Spinal cord (tissue), 9 donors: ENCODE measurements at regions not wholly inside any gene's neighbourhood (a gene's known extent, or its start where the extent isn't known, plus 50 kb on each side); places are given as distances from the start of the nearest gene placed in this dataset.
A peak's percentile ranks its signal among the peaks of the same experiment; 100 is the strongest.

Experiments used
- DNase-seq, 6 donors: peaks; one replicate each; pipeline versions ENCODE4 v3.0.0 to v3.0.0-alpha.2; 2013 to 2015; ENCODE audit warnings: low spot score in 6 of 6, low read depth in 4 of 6
- H3K27ac ChIP-seq: one replicate; pipeline ENCODE4 v1.5.1; 2013; ENCODE audit warnings: low read depth, low read length, control low read depth
- H3K27me3 ChIP-seq: one replicate; pipeline ENCODE4 v1.6.1; 2013; ENCODE audit warnings: low read length; ENCODE audit not compliant: control insufficient read depth, insufficient read depth
- H3K36me3 ChIP-seq: one replicate; pipeline ENCODE4 v1.6.1; 2013; ENCODE audit warnings: low read length; ENCODE audit not compliant: control insufficient read depth, insufficient read depth
- H3K4me1 ChIP-seq: one replicate; pipeline ENCODE4 v1.6.1; 2013; ENCODE audit warnings: low read length; ENCODE audit not compliant: control insufficient read depth, insufficient read depth
- H3K4me3 ChIP-seq: one replicate; pipeline ENCODE4 v1.5.1; 2013; ENCODE audit warnings: low read depth, low read length, control low read depth
- H3K9me3 ChIP-seq: one replicate; pipeline ENCODE4 v1.6.1; 2013; ENCODE audit warnings: low read length; ENCODE audit not compliant: control insufficient read depth, insufficient read depth
- WGBS: methylation state at CpG from one replicate; pipeline ENCODE4 v1.1.5; 2013; ENCODE audit warnings: missing lambda C conversion rate; ENCODE audit not compliant: insufficient coverage; 5-methylcytosine and 5-hydroxymethylcytosine counted together
- donor health status: healthy.

- 91% methylated on average over 3 of the region's 3 CpGs for WGBS
- Histone ChIP-seq H3K27ac (no peak overlapping the region), H3K27me3 (no peaks in the 10 kb centered on the region), H3K4me3 (no peak overlapping the region), H3K4me1 (no peaks in the 10 kb centered on the region), H3K36me3 (no peaks in the 10 kb centered on the region), H3K9me3 (no peaks in the 10 kb centered on the region)
- DNase-seq: no peak
Measured at GRCh38 chr3:170785454-170785853, 84.5 kb downstream of the RPL22L1 start.

DNA sequence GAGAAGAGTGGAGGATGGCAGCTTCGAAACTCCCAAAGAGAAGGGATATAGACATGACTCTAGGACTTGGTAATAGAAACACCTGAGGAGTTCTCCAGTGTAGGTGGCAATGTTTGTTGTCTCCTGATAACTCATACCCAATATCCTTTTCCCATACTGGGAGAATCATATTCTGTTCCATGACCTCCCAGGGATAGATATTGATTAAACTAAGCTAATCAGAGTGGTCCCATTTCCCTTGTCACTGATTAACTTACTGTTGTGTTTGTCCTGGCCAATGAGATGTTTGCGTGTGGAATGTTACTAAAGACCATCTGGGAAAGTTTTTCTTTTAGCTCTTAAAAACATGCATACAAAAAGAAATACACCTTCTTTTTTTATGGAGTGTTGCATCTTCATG lies 85.6 kb downstream of the RPL22L1 start:
- H3K27ac ChIP-seq: no peak overlapping the region
- H3K4me3 ChIP-seq: no peak overlapping the region
- H3K9me3 ChIP-seq: no peaks in the 10 kb centered on the region
- no peak for DNase-seq
- H3K4me1 ChIP-seq: no peaks in the 10 kb centered on the region
- no peaks in the 10 kb centered on the region for H3K36me3 ChIP-seq
- no peaks in the 10 kb centered on the region for H3K27me3 ChIP-seq
- WGBS: no CpG with 5 or more reads among the region's 2 CpGs

DNA sequence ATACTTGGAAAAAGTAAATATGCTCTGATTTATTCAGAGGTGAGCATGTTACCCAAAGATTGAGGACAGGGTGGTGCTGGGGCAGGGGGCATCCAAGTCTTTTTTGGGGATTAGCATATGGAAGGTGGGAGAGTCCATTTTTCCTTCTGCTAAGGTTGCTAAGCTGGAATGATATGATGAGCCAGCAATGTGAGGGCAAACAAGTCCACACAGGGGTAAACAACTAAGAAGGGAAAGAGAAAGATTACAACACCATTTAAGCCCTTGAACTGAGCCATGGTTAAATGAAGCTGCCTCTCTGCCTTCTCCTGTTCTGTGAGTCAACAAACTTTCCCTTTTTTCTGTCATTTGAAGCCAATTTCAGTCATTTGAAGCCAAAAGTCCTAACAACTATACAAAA lies 89.0 kb downstream of the RPL22L1 start:
- Histone ChIP-seq H3K4me3 (no peak overlapping the region), H3K9me3 (no peaks in the 10 kb centered on the region), H3K4me1 (no peaks in the 10 kb centered on the region), H3K27ac (no peak overlapping the region), H3K36me3 (no peaks in the 10 kb centered on the region), H3K27me3 (no peaks in the 10 kb centered on the region)
- no peak for DNase-seq

DNA sequence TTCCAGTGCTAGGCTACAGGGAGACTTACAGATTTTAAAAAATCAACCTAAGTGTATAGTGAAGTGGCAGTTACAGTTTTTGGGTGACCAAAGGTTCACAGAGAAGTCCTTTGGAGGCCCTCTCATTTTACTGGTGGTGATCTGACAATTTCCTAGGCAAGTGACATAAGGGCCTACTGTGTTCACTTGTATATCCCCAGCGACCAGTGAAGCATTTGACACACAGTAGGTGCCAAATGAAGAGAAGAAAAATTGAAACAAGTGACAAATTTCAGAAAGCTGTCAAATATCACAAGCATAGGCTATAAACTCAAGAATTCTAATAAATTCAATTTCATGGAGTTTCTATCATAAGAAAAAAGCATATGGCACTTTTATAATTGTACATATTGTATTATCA lies 89.5 kb downstream of the RPL22L1 start:
- Histone ChIP-seq H3K4me1 (no peaks in the 10 kb centered on the region), H3K4me3 (no peak overlapping the region)
- WGBS: no CpG with 5 or more reads among the region's 1 CpG

DNA sequence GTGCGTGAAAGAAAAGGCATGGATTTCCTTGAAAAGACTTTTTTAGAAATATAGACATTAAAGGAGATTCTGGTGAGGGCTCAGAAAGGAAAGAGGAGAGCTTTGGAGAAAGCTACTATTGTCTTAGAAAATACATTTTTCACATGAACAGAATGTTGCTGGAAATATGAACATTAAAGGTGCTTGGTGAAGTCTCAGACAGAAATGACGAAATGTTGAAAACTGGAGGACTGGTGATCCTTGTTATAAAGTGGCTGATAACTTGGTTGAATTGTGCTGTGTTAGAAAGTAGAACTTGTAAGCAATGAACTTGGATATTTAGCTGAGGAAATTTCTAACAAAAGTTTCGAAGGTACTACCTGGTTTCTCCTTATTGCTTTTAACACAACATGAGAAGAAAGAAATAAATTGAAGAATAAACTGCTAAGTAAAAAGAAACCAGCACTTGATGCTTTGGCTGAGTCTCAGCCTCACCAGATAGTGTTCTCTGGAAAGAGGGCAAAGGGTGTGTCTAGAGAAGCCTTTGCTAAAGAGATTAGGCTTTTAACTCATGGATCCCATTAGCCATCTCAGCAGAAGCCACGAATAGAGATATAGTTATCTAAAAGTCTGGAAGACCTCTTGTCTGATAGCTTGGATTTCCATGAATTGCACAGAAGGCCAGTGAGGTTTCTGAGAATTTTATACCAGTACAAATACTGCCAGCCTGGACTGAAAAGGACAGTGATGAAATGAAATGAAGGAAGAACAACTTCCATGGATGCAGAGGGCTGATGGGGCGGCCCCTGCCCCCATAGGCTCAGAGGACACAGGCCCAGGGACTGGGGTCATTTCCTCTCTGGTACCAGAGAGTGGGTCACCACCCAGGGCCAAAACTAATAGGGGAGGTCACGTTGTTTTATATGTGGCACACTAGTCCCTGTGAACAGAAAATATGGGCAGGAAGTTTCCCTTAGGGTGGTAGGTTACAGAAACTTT lies 91.5 kb downstream of the RPL22L1 start:
- H3K27ac ChIP-seq: no peak overlapping the region
- 82% methylated on average over 2 of the region's 6 CpGs for WGBS
- H3K27me3 ChIP-seq: no peaks in the 10 kb centered on the region

More for the DNA sequence above, 89.5 kb downstream of the RPL22L1 start:
- Histone ChIP-seq H3K27ac (no peak overlapping the region), H3K36me3 (no peaks in the 10 kb centered on the region), H3K27me3 (no peaks in the 10 kb centered on the region), H3K9me3 (no peaks in the 10 kb centered on the region)
- no peak for DNase-seq

GRCh38 chr3:170777564-170777926 lies 92.5 kb downstream of the RPL22L1 start:
- Histone ChIP-seq H3K27me3 (no peaks in the 10 kb centered on the region), H3K27ac (no peak overlapping the region), H3K36me3 (no peaks in the 10 kb centered on the region), H3K4me3 (no peak overlapping the region), H3K4me1 (no peaks in the 10 kb centered on the region), H3K9me3 (no peaks in the 10 kb centered on the region)
- no peak for DNase-seq

More for the DNA sequence above, 91.5 kb downstream of the RPL22L1 start:
- Histone ChIP-seq H3K4me1 (no peaks in the 10 kb centered on the region), H3K36me3 (no peaks in the 10 kb centered on the region), H3K4me3 (no peak overlapping the region), H3K9me3 (no peaks in the 10 kb centered on the region)
- DNase-seq: no peak

- no peak for DNase-seq
- Histone ChIP-seq H3K4me1 (no peaks in the 10 kb centered on the region), H3K9me3 (no peaks in the 10 kb centered on the region), H3K27ac (no peak overlapping the region), H3K36me3 (no peaks in the 10 kb centered on the region), H3K27me3 (no peaks in the 10 kb centered on the region), H3K4me3 (no peak overlapping the region)
- 93% methylated on average over 4 of the region's 5 CpGs for WGBS
Measured at GRCh38 chr3:170776887-170777563, 93.0 kb downstream of the RPL22L1 start.

GRCh38 chr3:170773682-170774425 lies 96.1 kb downstream of the RPL22L1 start:
- Histone ChIP-seq H3K27ac (no peak overlapping the region), H3K9me3 (no peaks in the 10 kb centered on the region), H3K4me3 (no peak overlapping the region), H3K27me3 (no peaks in the 10 kb centered on the region), H3K36me3 (no peaks in the 10 kb centered on the region), H3K4me1 (no peaks in the 10 kb centered on the region)
- DNase-seq: no peak
- WGBS: no CpG with 5 or more reads among the region's 4 CpGs

DNA sequence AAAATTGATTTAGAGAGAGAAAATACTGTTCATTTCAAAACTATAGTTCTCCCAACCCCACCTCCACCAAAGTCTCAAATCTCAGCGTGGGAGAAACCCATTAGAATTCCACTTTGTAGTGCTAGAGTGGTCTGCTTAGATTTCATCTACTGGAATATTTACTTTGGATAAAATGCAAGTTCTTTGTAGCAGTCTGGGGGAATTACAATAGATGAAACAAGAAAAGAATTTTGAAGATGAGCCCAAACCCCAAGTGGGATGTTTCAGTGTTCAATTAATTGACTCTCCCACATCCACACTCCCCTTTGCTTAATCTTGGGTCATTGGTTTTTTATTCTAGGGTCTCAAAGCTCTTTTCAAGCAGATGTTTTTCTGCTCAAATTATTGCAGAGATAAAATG lies 97.8 kb downstream of the RPL22L1 start:
- WGBS: no CpG with 5 or more reads among the region's 1 CpG
- H3K27me3 ChIP-seq: no peaks in the 10 kb centered on the region

More for the DNA sequence above, 97.8 kb downstream of the RPL22L1 start:
- Histone ChIP-seq H3K9me3 (no peaks in the 10 kb centered on the region), H3K27ac (no peak overlapping the region), H3K4me3 (no peak overlapping the region), H3K36me3 (no peaks in the 10 kb centered on the region), H3K4me1 (peaks cover 3% of the 10 kb centered on the region)
- peak in 2 of 6 donors; percentile 32 to 64 for DNase-seq
